HEK293 (cell line): ENCODE measurements at regions not wholly inside any gene's neighbourhood (a gene's known extent, or its start where the extent isn't known, plus 50 kb on each side); places are given as distances from the start of the nearest gene placed in this dataset.

Source experiments
- CTCF ChIA-PET: fragments of 350-600 bp; formaldehyde crosslinking; extraction: SDS; loops from one replicate; lab custom pipeline; 2021; ENCODE audit warnings: antibody characterized with exemption; lab: Yijun Ruan, JAX
- POLR2A ChIA-PET: fragments of 300-600 bp; formaldehyde crosslinking; extraction: SDS; loops from one replicate; lab custom pipeline; 2020; ENCODE audit warnings: antibody characterized with exemption, inconsistent platforms; lab: Yijun Ruan, JAX
- H3K27ac ChIP-seq: fragments of 200-500 bp; sonication (Bioruptor generic); 2 replicates; pipeline ENCODE4 v1.5.1; 2014; ENCODE audit warnings: low read depth, low read length, control low read depth, inconsistent platforms; ENCODE audit errors: extremely low read depth
- H3K36me3 ChIP-seq, 2 experiments: fragments of 200-500 bp in 1 of 2; sonication (Bioruptor generic) in 1 of 2; 1 replicate in 1 of 2; 2 replicates in 1 of 2; pipeline ENCODE4 v1.5.1; 2014 to 2017; ENCODE audit warnings: inconsistent platforms in 2 of 2, low read length in 2 of 2; ENCODE audit not compliant: control insufficient read depth in 2 of 2, insufficient read depth in 1 of 2
- H3K4me1 ChIP-seq: fragments of 200-500 bp; sonication (Bioruptor generic); 2 replicates; pipeline ENCODE4 v1.5.1; 2014; ENCODE audit warnings: mild to moderate bottlenecking, low read length, inconsistent platforms; ENCODE audit not compliant: control insufficient read depth, insufficient read depth
- H3K4me3 ChIP-seq: 2 replicates; pipeline ENCODE4 v1.5.1; 2011; ENCODE audit warnings: low read depth, mild to moderate bottlenecking, control low read depth, low read length, moderate library complexity
- H3K9me3 ChIP-seq: fragments of 200-500 bp; sonication (Bioruptor generic); 2 replicates; pipeline ENCODE4 v1.5.1; 2014; ENCODE audit warnings: low read depth, low read length, inconsistent platforms; ENCODE audit not compliant: control insufficient read depth, insufficient read depth
- BCL11B ChIP-seq: fragments of 450-650 bp; formaldehyde crosslinking; IDR thresholded peaks from 2 replicates; pipeline ENCODE4 v1.5.1; 2016; ENCODE audit warnings: low read depth, missing biosample characterization, missing genetic modification characterization
- GLIS2 ChIP-seq: fragments of 450-650 bp; formaldehyde crosslinking; IDR thresholded peaks from 2 replicates; pipeline ENCODE4 v1.5.1; 2016; ENCODE audit warnings: missing biosample characterization, missing genetic modification characterization
- KLF8 ChIP-seq: fragments of 450-650 bp; formaldehyde crosslinking; IDR thresholded peaks from 2 replicates; pipeline ENCODE4 v1.5.1; 2016; ENCODE audit warnings: missing biosample characterization, missing genetic modification characterization
- OVOL3 ChIP-seq: fragments of 450-650 bp; formaldehyde crosslinking; IDR thresholded peaks from 2 replicates; pipeline ENCODE4 v1.5.1; 2016; ENCODE audit warnings: missing biosample characterization, missing genetic modification characterization
- YY2 ChIP-seq: fragments of 450-650 bp; formaldehyde crosslinking; IDR thresholded peaks from 2 replicates; pipeline ENCODE4 v1.5.1; 2016; ENCODE audit warnings: missing biosample characterization, missing genetic modification characterization
- ZBTB10 ChIP-seq: fragments of 450-650 bp; formaldehyde crosslinking; IDR thresholded peaks from 2 replicates; pipeline ENCODE4 v1.5.1; 2016; ENCODE audit warnings: missing biosample characterization, missing genetic modification characterization
- ZBTB48 ChIP-seq: fragments of 450-650 bp; formaldehyde crosslinking; IDR thresholded peaks from 2 replicates; pipeline ENCODE4 v1.5.1; 2016; ENCODE audit warnings: missing biosample characterization, missing genetic modification characterization
- ZNF174 ChIP-seq: fragments of 450-650 bp; formaldehyde crosslinking; IDR thresholded peaks from 2 replicates; pipeline ENCODE4 v1.5.0; 2017; ENCODE audit warnings: missing biosample characterization, mild to moderate bottlenecking, missing genetic modification characterization
- ZNF175 ChIP-seq: fragments of 450-650 bp; formaldehyde crosslinking; IDR thresholded peaks from 2 replicates; pipeline ENCODE4 v1.5.1; 2016; ENCODE audit warnings: missing biosample characterization, missing genetic modification characterization
- ZNF473 ChIP-seq: fragments of 450-650 bp; formaldehyde crosslinking; IDR thresholded peaks from 2 replicates; pipeline ENCODE4 v1.5.1; 2017; ENCODE audit warnings: missing biosample characterization, missing genetic modification characterization
- ZNF488 ChIP-seq: fragments of 450-650 bp; formaldehyde crosslinking; IDR thresholded peaks from 2 replicates; pipeline ENCODE4 v1.5.1; 2016; ENCODE audit warnings: missing biosample characterization, missing genetic modification characterization
- ZNF544 ChIP-seq: fragments of 450-650 bp; formaldehyde crosslinking; IDR thresholded peaks from 2 replicates; pipeline ENCODE4 v1.5.0; 2017; ENCODE audit warnings: missing biosample characterization, missing genetic modification characterization
- ZNF549 ChIP-seq: fragments of 450-650 bp; IDR thresholded peaks from 2 replicates; pipeline ENCODE4 v1.5.1; 2018; ENCODE audit warnings: missing biosample characterization, missing genetic modification characterization, mild to moderate bottlenecking, inconsistent platforms, moderate library complexity
- ZNF623 ChIP-seq: fragments of 450-650 bp; formaldehyde crosslinking; IDR thresholded peaks from 2 replicates; pipeline ENCODE4 v1.5.1; 2016; ENCODE audit warnings: missing biosample characterization, missing genetic modification characterization
- ZNF670 ChIP-seq: fragments of 450-650 bp; formaldehyde crosslinking; IDR thresholded peaks from 2 replicates; pipeline ENCODE4 v1.5.1; 2016; ENCODE audit warnings: missing biosample characterization, missing genetic modification characterization, low read depth
- ZNF830 ChIP-seq: fragments of 450-650 bp; IDR thresholded peaks from 2 replicates; pipeline ENCODE4 v1.5.0; 2018; ENCODE audit warnings: missing biosample characterization, missing genetic modification characterization, low read depth, mild to moderate bottlenecking, moderate library complexity
- ZNF837 ChIP-seq: fragments of 450-650 bp; formaldehyde crosslinking; IDR thresholded peaks from 2 replicates; pipeline ENCODE4 v1.5.1; 2016; ENCODE audit warnings: missing biosample characterization, missing genetic modification characterization
- TF ChIP-seq, protein P1 (sequence below): fragments of 450-650 bp; formaldehyde crosslinking; conservative IDR thresholded peaks from 2 replicates; pipeline ENCODE4 v1.5.1; 2016; ENCODE audit warnings: low read depth, missing biosample characterization, missing genetic modification characterization
- TF ChIP-seq, protein P2 (sequence below): fragments of 450-650 bp; formaldehyde crosslinking; IDR thresholded peaks from 2 replicates; pipeline ENCODE4 v1.5.1; 2016; ENCODE audit warnings: missing biosample characterization, missing genetic modification characterization

GRCh38 chr17:70875729-70876310 lies 706.5 kb downstream of the KCNJ2 start:
- Histone ChIP-seq H3K36me3 (no peaks in the 10 kb centered on the region), H3K9me3 (no peaks in the 10 kb centered on the region)
- CTCF ChIA-PET: no interaction called here

GRCh38 chr17:70878879-70879278 lies 709.5 kb downstream of the KCNJ2 start:
- H3K4me3 ChIP-seq: no peak overlapping the region
- CTCF ChIA-PET: interaction anchor here (1.1 kb wide), 1 partner anchor 112 kb away, joined by 3 read pairs; no protein-coding TSS in a partner anchor
- H3K9me3 ChIP-seq: no peaks in the 10 kb centered on the region
- no peak overlapping the region for H3K27ac ChIP-seq
- H3K4me1 ChIP-seq: no peaks in the 10 kb centered on the region
- POLR2A ChIA-PET: no interaction called here
- H3K36me3 ChIP-seq: no peaks in the 10 kb centered on the region
- no peak for TF ChIP-seq ZNF549 (tag by site-specific recombination)
- no peak for TF ChIP-seq ZBTB48 (tag by site-specific recombination)
- TF ChIP-seq ZNF830: no peak
- TF ChIP-seq ZNF473 (tag by site-specific recombination): no peak
- TF ChIP-seq ZNF544 (tag by site-specific recombination): no peak
- TF ChIP-seq, protein P1, sequence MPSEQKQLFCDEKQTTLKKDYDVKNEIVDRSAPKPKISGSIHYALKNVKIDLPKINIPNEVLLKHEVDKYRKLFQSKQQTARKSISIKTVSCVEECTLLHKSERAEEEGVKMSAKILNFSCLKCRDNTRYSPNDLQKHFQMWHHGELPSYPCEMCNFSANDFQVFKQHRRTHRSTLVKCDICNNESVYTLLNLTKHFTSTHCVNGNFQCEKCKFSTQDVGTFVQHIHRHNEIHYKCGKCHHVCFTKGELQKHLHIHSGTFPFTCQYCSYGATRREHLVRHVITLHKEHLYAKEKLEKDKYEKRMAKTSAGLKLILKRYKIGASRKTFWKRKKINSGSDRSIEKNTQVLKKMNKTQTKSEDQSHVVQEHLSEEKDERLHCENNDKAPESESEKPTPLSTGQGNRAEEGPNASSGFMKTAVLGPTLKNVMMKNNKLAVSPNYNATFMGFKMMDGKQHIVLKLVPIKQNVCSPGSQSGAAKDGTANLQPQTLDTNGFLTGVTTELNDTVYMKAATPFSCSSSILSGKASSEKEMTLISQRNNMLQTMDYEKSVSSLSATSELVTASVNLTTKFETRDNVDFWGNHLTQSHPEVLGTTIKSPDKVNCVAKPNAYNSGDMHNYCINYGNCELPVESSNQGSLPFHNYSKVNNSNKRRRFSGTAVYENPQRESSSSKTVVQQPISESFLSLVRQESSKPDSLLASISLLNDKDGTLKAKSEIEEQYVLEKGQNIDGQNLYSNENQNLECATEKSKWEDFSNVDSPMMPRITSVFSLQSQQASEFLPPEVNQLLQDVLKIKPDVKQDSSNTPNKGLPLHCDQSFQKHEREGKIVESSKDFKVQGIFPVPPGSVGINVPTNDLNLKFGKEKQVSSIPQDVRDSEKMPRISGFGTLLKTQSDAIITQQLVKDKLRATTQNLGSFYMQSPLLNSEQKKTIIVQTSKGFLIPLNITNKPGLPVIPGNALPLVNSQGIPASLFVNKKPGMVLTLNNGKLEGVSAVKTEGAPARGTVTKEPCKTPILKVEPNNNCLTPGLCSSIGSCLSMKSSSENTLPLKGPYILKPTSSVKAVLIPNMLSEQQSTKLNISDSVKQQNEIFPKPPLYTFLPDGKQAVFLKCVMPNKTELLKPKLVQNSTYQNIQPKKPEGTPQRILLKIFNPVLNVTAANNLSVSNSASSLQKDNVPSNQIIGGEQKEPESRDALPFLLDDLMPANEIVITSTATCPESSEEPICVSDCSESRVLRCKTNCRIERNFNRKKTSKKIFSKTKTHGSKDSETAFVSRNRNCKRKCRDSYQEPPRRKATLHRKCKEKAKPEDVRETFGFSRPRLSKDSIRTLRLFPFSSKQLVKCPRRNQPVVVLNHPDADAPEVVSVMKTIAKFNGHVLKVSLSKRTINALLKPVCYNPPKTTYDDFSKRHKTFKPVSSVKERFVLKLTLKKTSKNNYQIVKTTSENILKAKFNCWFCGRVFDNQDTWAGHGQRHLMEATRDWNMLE (tag by site-specific recombination): no peak
- no peak for TF ChIP-seq BCL11B
- TF ChIP-seq ZNF488 (tag by site-specific recombination): no peak

More at GRCh38 chr17:70875729-70876310, 706.5 kb downstream of the KCNJ2 start:
- no peaks in the 10 kb centered on the region for H3K4me1 ChIP-seq
- POLR2A ChIA-PET: no interaction called here
- no peak overlapping the region for H3K27ac ChIP-seq
- TF ChIP-seq OVOL3 (tag by site-specific recombination) (no peak), ZNF837 (tag by site-specific recombination) (no peak), ZNF174 (tag by site-specific recombination) (no peak), ZBTB10 (no peak), KLF8 (tag by site-specific recombination) (no peak), YY2 (no peak), ZNF670 (tag by site-specific recombination) (no peak), ZNF623 (no peak), GLIS2 (no peak), ZNF175 (tag by site-specific recombination) (no peak)
- TF ChIP-seq, protein P2, sequence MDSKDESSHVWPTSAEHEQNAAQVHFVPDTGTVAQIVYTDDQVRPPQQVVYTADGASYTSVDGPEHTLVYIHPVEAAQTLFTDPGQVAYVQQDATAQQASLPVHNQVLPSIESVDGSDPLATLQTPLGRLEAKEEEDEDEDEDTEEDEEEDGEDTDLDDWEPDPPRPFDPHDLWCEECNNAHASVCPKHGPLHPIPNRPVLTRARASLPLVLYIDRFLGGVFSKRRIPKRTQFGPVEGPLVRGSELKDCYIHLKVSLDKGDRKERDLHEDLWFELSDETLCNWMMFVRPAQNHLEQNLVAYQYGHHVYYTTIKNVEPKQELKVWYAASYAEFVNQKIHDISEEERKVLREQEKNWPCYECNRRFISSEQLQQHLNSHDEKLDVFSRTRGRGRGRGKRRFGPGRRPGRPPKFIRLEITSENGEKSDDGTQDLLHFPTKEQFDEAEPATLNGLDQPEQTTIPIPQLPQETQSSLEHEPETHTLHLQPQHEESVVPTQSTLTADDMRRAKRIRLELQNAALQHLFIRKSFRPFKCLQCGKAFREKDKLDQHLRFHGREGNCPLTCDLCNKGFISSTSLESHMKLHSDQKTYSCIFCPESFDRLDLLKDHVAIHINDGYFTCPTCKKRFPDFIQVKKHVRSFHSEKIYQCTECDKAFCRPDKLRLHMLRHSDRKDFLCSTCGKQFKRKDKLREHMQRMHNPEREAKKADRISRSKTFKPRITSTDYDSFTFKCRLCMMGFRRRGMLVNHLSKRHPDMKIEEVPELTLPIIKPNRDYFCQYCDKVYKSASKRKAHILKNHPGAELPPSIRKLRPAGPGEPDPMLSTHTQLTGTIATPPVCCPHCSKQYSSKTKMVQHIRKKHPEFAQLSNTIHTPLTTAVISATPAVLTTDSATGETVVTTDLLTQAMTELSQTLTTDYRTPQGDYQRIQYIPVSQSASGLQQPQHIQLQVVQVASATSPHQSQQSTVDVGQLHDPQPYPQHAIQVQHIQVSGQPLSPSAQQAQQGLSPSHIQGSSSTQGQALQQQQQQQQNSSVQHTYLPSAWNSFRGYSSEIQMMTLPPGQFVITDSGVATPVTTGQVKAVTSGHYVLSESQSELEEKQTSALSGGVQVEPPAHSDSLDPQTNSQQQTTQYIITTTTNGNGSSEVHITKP (tag by site-specific recombination): no peak
- no peak overlapping the region for H3K4me3 ChIP-seq
